K562 (cell line): ENCODE measurements at regions not wholly inside any gene's neighbourhood (a gene's known extent, or its start where the extent isn't known, plus 50 kb on each side); places are given as distances from the start of the nearest gene placed in this dataset.

Experiments
- LARP7 ChIP-seq: fragments of 450-650 bp; IDR thresholded peaks from 2 replicates; pipeline ENCODE4 v1.6.1; 2016
- MCM2 ChIP-seq: fragments of 450-650 bp; IDR thresholded peaks from 2 replicates; pipeline ENCODE4 v1.6.1; 2017; ENCODE audit warnings: low read depth, mild to moderate bottlenecking
- PCBP2 ChIP-seq: fragments of 200-400 bp; formaldehyde crosslinking; IDR thresholded peaks from 2 replicates; pipeline ENCODE4 v1.6.1; 2018; ENCODE audit warnings: low read length, low read depth, mild to moderate bottlenecking, moderate library complexity; ENCODE audit not compliant: poor library complexity, severe bottlenecking
- POLR2A ChIP-seq: fragments of 450-650 bp; conservative IDR thresholded peaks from 2 replicates; pipeline ENCODE4 v1.6.1; 2016
- STAT5A ChIP-seq: IDR thresholded peaks from 2 replicates; pipeline ENCODE4 v1.6.1; 2012; ENCODE audit warnings: low read length, inconsistent platforms, borderline replicate concordance
- TOE1 ChIP-seq, 2 experiments: fragments of 450-650 bp in 1 of 2; sonication (generic) in 1 of 2; formaldehyde crosslinking in 1 of 2; IDR thresholded peaks; 2 replicates each; pipeline versions ENCODE4 v1.7.1 to v1.8.0; 2016 to 2022; ENCODE audit warnings: borderline replicate concordance in 2 of 2, mild to moderate bottlenecking in 2 of 2, antibody characterized with exemption in 1 of 2, inconsistent platforms in 1 of 2, low read depth in 1 of 2, missing genetic modification reagents in 1 of 2, moderate library complexity in 1 of 2
- XRCC3 ChIP-seq: fragments of 450-650 bp; IDR thresholded peaks from 2 replicates; pipeline ENCODE4 v1.6.1; 2017; ENCODE audit warnings: mild to moderate bottlenecking, moderate library complexity
- ZNF311 ChIP-seq: fragments of 250-450 bp; sonication (Bioruptor Pico); IDR thresholded peaks from 2 replicates; pipeline ENCODE4 v1.4.0; 2020; ENCODE audit warnings: mild to moderate bottlenecking, moderate library complexity
- ZNF445 ChIP-seq: fragments of 250-450 bp; sonication (Bioruptor Pico); IDR thresholded peaks from 2 replicates; pipeline ENCODE4 v1.4.0; 2020; ENCODE audit warnings: low read depth, mild to moderate bottlenecking, moderate library complexity
- ZNF551 ChIP-seq: fragments of 250-450 bp; sonication (Bioruptor Pico); IDR thresholded peaks from 2 replicates; pipeline ENCODE4 v1.5.0; 2021; ENCODE audit warnings: mild to moderate bottlenecking, moderate library complexity
- ZSCAN32 ChIP-seq: fragments of 450-650 bp; formaldehyde crosslinking; IDR thresholded peaks from 2 replicates; pipeline ENCODE4 v1.4.0; 2020; ENCODE audit warnings: mild to moderate bottlenecking, moderate library complexity
- TF ChIP-seq, protein P1 (sequence below): fragments of 450-650 bp; formaldehyde crosslinking; IDR thresholded peaks from 2 replicates; pipeline ENCODE4 v1.4.0; 2022; ENCODE audit warnings: missing genetic modification characterization
- TF ChIP-seq, protein P2 (sequence below): sonication (generic); formaldehyde crosslinking; IDR thresholded peaks from 2 replicates; pipeline ENCODE4 v1.9.0; 2022; ENCODE audit warnings: mild to moderate bottlenecking, missing genetic modification reagents

- TF ChIP-seq PCBP2: no peak
- TF ChIP-seq LARP7: no peak
- peak; percentile 49; the same call in 1 of the 2 replicates for TF ChIP-seq POLR2A
- TF ChIP-seq, protein P1, sequence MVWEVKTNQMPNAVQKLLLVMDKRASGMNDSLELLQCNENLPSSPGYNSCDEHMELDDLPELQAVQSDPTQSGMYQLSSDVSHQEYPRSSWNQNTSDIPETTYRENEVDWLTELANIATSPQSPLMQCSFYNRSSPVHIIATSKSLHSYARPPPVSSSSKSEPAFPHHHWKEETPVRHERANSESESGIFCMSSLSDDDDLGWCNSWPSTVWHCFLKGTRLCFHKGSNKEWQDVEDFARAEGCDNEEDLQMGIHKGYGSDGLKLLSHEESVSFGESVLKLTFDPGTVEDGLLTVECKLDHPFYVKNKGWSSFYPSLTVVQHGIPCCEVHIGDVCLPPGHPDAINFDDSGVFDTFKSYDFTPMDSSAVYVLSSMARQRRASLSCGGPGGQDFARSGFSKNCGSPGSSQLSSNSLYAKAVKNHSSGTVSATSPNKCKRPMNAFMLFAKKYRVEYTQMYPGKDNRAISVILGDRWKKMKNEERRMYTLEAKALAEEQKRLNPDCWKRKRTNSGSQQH: no peak
- TF ChIP-seq ZNF311: 0 out of 2 replicates have a peak, but pooled peaks have one; percentile 42
- no peak for TF ChIP-seq XRCC3
- TF ChIP-seq, protein P2, sequence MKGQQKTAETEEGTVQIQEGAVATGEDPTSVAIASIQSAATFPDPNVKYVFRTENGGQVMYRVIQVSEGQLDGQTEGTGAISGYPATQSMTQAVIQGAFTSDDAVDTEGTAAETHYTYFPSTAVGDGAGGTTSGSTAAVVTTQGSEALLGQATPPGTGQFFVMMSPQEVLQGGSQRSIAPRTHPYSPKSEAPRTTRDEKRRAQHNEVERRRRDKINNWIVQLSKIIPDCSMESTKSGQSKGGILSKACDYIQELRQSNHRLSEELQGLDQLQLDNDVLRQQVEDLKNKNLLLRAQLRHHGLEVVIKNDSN (CRISPR knock-in tag): no peak
- no peak for TF ChIP-seq TOE1 (IDR thresholded peaks at IDR 0.05; ENCODE audit: borderline replicate concordance)
- no peak for TF ChIP-seq TOE1 (CRISPR knock-in tag; IDR thresholded peaks at IDR 0.05; ENCODE audit: borderline replicate concordance, low read depth)
- no peak for TF ChIP-seq ZSCAN32
- TF ChIP-seq ZNF551 (CRISPR knock-in tag): no peak
- peak; percentile 5; the same call in 1 of the 2 replicates for TF ChIP-seq STAT5A
- no peak for TF ChIP-seq MCM2
- no peak for TF ChIP-seq ZNF445
- TF ChIP-seq, all 486 proteins: peak for 15
Observed at GRCh38 chr6:27128311-27129094, 119.0 kb upstream of the PRSS16 start (continued).
